Spleen (tissue), 7 donors: ENCODE measurements at regions not wholly inside any gene's neighbourhood (a gene's known extent, or its start where the extent isn't known, plus 50 kb on each side); places are given as distances from the start of the nearest gene placed in this dataset.

ENCODE experiments used
- POLR2A ChIP-seq, 3 donors: fragments of 450-650 bp; IDR thresholded peaks; one replicate each; pipeline ENCODE4 v1.5.1; 2017; ENCODE audit warnings: antibody characterized with exemption in 3 of 3, mild to moderate bottlenecking in 1 of 3
- TF ChIP-seq, protein P1 (sequence below), 11 experiments: fragments of 200-600 bp in 7 of 11; fragments of 450-650 bp in 4 of 11; sonication (generic) in 4 of 11; IDR thresholded peaks in 8 of 11; conservative IDR thresholded peaks in 3 of 11; 1 replicate in 7 of 11; 2 replicates in 4 of 11; pipeline versions ENCODE4 v1.4.0 to v1.8.0; 2016 to 2021; ENCODE audit warnings: antibody characterized with exemption in 11 of 11, inconsistent platforms in 4 of 11, mild to moderate bottlenecking in 1 of 11
- donor health status: DM: no; HTN: no; CAD: no; lungs with moderate emphysema.
- donor health status: DM: no; HTN: no; CAD: no.
- donor health status: DM: no; HTN: no; CAD: no.

DNA sequence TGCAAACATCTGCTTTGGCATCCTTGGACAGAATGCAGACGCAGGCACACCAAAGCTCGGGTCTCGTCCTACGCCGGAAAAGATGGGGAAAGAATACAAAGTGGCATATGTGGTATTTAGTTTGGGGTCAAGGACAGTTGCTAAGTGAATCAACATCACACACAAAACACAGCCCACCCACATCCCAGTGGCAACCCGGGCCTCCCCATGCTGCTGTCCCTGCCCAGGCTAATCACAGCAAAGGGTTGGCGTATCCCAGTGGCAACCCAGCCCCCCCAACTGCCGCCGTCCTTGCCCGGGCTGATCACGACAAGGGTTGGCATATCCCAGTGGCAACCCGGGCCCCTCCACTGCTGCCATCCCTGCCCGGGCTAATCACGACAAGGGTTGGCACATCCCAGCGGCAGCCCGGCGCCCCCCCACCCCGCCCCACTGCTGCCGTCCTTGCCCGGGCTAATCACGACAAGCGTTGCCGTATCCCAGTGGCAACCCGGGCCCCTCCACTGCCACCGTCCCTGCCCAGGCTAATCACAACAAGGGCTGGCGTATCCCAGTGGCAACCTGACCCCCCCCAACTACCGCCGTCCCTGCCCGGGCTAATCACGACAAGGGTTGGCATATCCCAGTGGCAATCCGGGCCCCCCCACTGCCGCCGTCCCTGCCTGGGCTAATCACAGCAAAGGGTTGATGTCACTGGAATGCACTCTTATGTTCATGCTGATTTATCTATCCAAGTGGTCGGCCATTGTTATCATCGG is 167.8 kb upstream of the SOX1 start:
- TF ChIP-seq, protein P1, sequence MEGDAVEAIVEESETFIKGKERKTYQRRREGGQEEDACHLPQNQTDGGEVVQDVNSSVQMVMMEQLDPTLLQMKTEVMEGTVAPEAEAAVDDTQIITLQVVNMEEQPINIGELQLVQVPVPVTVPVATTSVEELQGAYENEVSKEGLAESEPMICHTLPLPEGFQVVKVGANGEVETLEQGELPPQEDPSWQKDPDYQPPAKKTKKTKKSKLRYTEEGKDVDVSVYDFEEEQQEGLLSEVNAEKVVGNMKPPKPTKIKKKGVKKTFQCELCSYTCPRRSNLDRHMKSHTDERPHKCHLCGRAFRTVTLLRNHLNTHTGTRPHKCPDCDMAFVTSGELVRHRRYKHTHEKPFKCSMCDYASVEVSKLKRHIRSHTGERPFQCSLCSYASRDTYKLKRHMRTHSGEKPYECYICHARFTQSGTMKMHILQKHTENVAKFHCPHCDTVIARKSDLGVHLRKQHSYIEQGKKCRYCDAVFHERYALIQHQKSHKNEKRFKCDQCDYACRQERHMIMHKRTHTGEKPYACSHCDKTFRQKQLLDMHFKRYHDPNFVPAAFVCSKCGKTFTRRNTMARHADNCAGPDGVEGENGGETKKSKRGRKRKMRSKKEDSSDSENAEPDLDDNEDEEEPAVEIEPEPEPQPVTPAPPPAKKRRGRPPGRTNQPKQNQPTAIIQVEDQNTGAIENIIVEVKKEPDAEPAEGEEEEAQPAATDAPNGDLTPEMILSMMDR (IDR thresholded peaks at IDR 0.05 in 8 of 11, conservative IDR thresholded peaks at IDR 0.05 in 3 of 11): no peak
- TF ChIP-seq POLR2A (IDR thresholded peaks at IDR 0.05): no peak
